ENCODE measurements at regions not wholly inside any gene's neighbourhood (a gene's known extent, or its start where the extent isn't known, plus 50 kb on each side); places are given as distances from the start of the nearest gene placed in this dataset.

- CTCF ChIA-PET = no interaction called here
- no peaks in the 10 kb centered on the region for H3K4me1 ChIP-seq (ENCODE audit: control insufficient read depth, insufficient read depth, low read length)
- H3K9me3 ChIP-seq (ENCODE audit: control insufficient read depth, insufficient read depth, low read depth, low read length) = no peaks in the 10 kb centered on the region
- DNase-seq (ENCODE audit: low read depth, low spot score) (no peak), ATAC-seq (no peak)
- no peaks in the 10 kb centered on the region for H3K36me3 ChIP-seq (ENCODE audit: control insufficient read depth, insufficient read depth, low read length)
- TF ChIP-seq SIN3A (IDR thresholded peaks at IDR 0.05; ENCODE audit: borderline replicate concordance, insufficient read depth, low read depth, low read length) (no peak), CTCF (IDR thresholded peaks at IDR 0.05) (no peak), POLR2AphosphoS5 (IDR thresholded peaks at IDR 0.05; ENCODE audit: low read depth, low read length) (no peak), TCF7L2 (IDR thresholded peaks at IDR 0.05; ENCODE audit: low read depth, low read length) (no peak)
- TF ChIP-seq, protein P1, sequence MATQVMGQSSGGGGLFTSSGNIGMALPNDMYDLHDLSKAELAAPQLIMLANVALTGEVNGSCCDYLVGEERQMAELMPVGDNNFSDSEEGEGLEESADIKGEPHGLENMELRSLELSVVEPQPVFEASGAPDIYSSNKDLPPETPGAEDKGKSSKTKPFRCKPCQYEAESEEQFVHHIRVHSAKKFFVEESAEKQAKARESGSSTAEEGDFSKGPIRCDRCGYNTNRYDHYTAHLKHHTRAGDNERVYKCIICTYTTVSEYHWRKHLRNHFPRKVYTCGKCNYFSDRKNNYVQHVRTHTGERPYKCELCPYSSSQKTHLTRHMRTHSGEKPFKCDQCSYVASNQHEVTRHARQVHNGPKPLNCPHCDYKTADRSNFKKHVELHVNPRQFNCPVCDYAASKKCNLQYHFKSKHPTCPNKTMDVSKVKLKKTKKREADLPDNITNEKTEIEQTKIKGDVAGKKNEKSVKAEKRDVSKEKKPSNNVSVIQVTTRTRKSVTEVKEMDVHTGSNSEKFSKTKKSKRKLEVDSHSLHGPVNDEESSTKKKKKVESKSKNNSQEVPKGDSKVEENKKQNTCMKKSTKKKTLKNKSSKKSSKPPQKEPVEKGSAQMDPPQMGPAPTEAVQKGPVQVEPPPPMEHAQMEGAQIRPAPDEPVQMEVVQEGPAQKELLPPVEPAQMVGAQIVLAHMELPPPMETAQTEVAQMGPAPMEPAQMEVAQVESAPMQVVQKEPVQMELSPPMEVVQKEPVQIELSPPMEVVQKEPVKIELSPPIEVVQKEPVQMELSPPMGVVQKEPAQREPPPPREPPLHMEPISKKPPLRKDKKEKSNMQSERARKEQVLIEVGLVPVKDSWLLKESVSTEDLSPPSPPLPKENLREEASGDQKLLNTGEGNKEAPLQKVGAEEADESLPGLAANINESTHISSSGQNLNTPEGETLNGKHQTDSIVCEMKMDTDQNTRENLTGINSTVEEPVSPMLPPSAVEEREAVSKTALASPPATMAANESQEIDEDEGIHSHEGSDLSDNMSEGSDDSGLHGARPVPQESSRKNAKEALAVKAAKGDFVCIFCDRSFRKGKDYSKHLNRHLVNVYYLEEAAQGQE (IDR thresholded peaks at IDR 0.05; ENCODE audit: insufficient read depth in 1 of 2, low read depth in 2 of 2, low read length in 1 of 2) = no peak
- H3K4me3 ChIP-seq (ENCODE audit: low read depth in 2 of 2, low read length in 2 of 2) = no peak overlapping the region
- POLR2A ChIA-PET = no interaction called here
- intact Hi-C loops (cut with micrococcal nuclease; ENCODE audit: unreplicated experiment) (no loop called here), in situ Hi-C loops (cut with HindIII; ENCODE audit: low pct_unique_long_range_greater_than_20kb, low sequenced_read_pairs) (no loop called here)
- H3K27ac ChIP-seq (ENCODE audit: low read length) = no peak overlapping the region
- no peaks in the 10 kb centered on the region for H3K27me3 ChIP-seq (ENCODE audit: control insufficient read depth, insufficient read depth, low read length)
- no TSS peak for BruUV-seq (replicated peaks)
Measured at GRCh38 chr18:47680488-47680887, 250.0 kb downstream of the SMAD2 start.

DNA sequence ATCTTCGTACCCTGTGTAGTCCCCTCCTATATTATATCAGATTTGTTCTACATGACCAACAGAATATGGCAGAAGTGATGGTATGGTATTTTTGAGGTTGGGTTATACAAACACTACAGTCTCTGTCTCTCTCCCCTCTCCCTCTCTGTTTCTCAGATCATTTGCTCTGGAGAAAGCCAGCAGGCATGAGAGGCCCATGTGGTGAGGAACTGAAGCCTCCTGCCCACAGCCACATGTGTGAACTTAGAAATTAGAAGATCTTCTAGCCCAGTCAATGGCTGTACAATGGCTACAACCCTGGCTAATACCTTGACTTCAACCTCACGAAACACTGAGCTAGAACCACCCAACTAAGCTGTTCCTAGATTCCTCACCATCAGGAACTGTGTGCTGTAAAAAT lies 250.6 kb downstream of the SMAD2 start:
- Histone ChIP-seq H3K27ac (ENCODE audit: low read length) (no peak overlapping the region), H3K9me3 (ENCODE audit: control insufficient read depth, insufficient read depth, low read depth, low read length) (no peaks in the 10 kb centered on the region), H3K36me3 (ENCODE audit: control insufficient read depth, insufficient read depth, low read length) (no peaks in the 10 kb centered on the region), H3K4me1 (ENCODE audit: control insufficient read depth, insufficient read depth, low read length) (no peaks in the 10 kb centered on the region), H3K4me3 (ENCODE audit: low read depth in 2 of 2, low read length in 2 of 2) (no peak overlapping the region), H3K27me3 (ENCODE audit: control insufficient read depth, insufficient read depth, low read length) (no peaks in the 10 kb centered on the region)
- ATAC-seq (no peak), DNase-seq (ENCODE audit: low read depth, low spot score) (no peak)
- ChIA-PET CTCF (no interaction called here), POLR2A (no interaction called here)
- in situ Hi-C loops (cut with HindIII; ENCODE audit: low pct_unique_long_range_greater_than_20kb, low sequenced_read_pairs) = no loop called here
- intact Hi-C loops (cut with micrococcal nuclease; ENCODE audit: unreplicated experiment) = no loop called here
- no TSS peak for BruUV-seq (replicated peaks)
- TF ChIP-seq POLR2AphosphoS5 (IDR thresholded peaks at IDR 0.05; ENCODE audit: low read depth, low read length) (no peak), SIN3A (IDR thresholded peaks at IDR 0.05; ENCODE audit: borderline replicate concordance, insufficient read depth, low read depth, low read length) (no peak), TCF7L2 (IDR thresholded peaks at IDR 0.05; ENCODE audit: low read depth, low read length) (no peak), CTCF (IDR thresholded peaks at IDR 0.05) (no peak)
- TF ChIP-seq, protein P1 (IDR thresholded peaks at IDR 0.05; ENCODE audit: insufficient read depth in 1 of 2, low read depth in 2 of 2, low read length in 1 of 2) = no peak

Measured in Panc1 (cell line).